ENCODE measurements at regions not wholly inside any gene's neighbourhood (a gene's known extent, or its start where the extent isn't known, plus 50 kb on each side); places are given as distances from the start of the nearest gene placed in this dataset.
A peak's percentile ranks its signal among the peaks of the same experiment; 100 is the strongest.
"Not testable (repeated sequence)": the region's sequence is repeated elsewhere in the genome, so short reads cannot be mapped to it uniquely, and the experiment has no call there.

DNA sequence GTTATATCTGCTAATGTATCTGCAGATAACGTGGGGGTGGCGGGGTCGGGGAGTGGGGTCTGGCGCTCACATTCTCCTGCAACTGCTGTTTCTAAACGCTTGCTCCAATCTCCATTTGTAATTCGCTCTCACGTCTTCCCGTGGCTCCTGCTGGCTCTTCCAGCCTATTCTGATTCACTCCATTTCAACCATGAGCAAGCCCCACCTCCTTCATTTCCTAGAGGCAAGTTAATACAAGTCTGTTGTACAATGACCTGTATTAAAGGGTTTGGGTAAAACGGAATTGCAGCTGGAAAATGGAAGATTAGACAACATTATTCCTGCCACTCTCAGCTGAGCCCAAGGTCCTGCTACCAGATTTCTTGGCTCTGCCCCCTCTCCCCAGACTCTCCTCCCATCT lies 132.3 kb downstream of the CSNK2A3 start:
- DNase-seq, result no peak

DNA sequence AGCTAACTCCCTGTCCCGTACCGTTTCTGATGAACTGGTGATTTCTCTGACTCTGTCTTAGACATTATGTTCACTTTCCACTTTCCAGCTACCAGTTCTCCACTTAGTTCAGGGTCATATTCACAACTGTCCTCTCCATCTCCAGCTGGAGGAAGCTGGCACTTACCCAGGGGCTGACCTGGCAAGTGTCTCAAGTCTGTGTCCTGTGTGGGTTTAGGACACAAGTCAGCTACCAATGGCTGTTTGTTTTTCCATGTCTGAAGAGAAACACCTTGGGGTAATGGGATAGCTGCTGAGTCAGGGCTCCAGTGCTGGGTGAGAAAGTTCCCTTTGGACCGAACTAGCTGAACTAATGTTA lies 134.4 kb downstream of the CSNK2A3 start:
- DNase-seq, result no peak

DNA sequence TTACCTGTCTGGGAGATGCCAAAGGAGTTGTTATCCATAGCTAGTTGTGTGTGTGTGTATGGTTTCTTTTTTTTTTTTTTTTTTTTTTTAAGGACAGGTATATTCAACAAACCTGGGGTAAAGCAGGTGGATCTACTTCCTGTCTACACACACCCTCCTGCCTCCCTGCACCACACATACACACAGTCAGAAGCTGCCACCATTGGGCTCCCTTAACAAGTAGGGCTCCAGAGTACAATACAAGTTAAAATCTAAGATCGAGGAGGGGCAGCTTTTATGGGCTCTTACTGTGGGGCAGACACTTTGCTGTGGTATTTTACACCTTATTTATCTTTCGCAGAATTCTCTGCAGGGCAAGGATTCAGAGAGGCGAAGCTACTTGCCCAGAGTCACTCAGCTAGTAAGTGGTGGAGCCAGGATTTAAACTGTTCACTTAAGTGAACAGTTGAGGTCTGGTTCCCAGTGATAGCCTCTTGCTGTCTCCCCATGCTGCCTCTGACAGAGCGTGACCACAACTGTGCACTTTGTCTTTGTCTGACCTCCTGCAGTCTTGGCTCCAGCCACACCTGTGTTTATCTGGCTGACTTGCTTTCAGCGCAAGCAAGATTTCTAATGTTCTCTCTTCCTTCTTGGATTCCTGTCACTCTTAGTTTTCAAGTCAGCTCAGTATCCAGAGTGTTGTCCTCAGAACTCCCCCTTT lies 135.0 kb downstream of the CSNK2A3 start:
- no peak for DNase-seq

DNA sequence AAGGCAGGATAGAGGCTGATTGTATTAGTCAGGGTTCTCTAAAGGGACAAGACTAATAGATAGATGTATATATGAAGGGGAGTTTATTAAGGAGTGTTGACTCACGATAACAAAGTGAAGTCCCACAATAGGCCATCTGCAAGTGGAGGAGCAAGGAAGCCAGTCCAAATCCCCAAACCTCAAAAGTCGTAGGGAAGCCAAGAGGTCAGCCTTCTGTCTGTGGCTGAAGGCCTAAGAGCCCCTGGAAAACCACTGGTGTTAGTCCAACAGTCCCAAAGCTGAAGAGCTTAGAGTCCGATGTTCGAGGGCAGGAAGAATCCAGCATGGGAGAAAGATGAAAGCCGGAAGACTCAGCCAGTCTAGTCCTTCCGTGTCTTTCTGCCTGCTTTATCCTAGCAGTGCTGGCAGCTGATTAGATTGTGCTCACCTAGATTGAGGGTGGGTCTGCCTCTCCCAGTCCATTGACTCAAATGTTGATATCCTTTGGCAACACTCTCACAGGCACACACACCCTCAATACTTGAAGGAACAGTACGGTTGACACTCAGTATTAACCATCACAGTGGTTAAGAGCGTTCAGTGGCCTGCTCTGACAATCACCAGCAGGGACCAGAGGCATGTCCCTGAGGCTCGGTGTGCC lies 135.6 kb downstream of the CSNK2A3 start:
- DNase-seq, result no peak

DNA sequence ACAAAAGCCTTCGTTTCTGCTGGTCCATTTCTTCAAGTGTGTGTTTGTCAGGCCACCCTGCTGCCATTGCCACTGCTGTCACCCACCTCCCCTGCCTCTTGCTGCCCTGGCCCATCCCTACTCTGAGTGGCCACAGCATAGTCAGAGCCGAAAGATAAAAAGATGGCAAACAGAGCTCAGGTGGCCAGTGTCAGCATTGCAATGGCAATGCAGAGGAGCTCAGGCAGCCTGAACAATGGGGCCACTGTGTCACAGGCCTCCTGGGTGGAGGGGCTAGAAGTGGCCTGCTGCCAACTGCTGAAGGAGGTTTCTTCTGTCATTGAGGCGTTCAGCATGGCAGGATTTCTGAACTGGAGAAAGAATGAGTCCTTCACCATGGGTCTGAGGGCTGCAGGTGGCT lies 137.1 kb downstream of the CSNK2A3 start:
- DNase-seq, result no peak

DNA sequence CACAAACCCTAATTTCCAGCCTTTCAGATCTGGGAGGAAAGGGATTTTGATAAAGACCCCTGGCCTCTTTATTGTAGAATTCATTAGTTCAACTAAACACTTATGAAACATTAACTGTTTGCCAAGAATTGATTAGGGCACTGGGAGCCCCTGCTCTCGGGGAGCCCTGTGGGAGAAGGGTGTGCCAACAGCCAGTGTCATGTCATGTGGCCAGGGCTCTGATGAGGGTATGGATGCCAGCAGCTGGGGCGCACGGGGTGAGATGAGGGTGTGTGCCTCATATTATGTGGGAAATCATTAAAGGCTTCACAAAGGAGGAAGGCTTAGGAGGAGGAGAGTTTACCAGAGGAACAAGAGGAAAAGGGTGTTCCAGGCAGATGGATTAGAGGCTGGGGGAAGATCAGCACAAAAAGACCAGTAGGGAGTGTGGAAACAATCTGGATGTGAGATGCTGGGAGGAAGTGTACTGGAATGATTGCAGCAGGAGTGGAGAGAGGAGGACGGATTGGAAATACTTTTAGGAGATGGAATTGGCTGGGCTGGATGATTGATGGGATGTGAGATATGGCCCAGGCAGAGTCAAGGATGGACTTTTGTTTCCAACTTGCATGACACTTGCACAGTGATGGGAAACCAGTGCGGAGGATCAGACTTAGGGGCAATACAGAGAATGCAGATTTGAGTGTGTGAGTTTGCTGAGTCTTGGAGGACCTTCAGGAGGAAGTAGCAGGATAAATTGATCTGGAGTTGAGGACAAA lies 137.8 kb downstream of the CSNK2A3 start:
- DNase-seq, result no peak

DNA sequence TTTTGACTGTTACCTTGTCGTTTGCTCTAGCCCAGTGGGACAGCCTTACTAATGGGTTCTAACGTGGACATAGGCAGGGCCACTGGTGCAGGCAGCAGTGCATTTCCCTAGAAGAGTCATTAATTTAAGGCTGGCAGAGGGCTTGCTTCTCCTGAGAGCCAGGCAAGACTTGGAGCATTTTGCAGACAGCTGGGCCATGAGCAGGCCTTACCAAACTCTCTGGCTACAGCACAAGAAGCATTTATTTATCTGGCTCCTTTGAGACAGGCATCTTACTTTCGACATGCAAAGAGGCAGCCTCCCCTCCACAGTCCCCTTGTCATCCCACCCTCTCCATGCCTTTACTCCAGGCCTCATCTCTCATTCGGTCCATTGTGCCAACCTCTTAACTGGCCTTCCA lies 139.9 kb downstream of the CSNK2A3 start:
- DNase-seq, result no peak

DNA sequence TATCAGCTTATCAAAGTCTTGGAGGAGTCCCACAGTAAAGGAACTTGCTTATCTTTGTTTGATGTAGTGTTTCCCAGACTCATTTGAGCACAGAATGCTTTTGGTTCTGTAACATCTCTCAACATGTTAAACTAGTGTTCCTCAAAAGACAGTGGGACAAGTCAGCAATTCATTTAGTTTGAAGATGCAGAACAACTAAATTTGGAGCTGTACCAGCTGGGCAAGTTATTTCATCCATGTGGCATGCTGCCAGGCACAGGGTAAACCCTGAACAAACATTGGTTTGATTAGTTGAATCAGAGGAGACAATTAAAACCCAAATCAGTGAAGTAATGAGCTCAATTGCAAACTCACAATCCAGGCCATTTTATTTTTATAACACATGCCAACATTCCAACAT lies 141.2 kb downstream of the CSNK2A3 start:
- no peak for DNase-seq

DNA sequence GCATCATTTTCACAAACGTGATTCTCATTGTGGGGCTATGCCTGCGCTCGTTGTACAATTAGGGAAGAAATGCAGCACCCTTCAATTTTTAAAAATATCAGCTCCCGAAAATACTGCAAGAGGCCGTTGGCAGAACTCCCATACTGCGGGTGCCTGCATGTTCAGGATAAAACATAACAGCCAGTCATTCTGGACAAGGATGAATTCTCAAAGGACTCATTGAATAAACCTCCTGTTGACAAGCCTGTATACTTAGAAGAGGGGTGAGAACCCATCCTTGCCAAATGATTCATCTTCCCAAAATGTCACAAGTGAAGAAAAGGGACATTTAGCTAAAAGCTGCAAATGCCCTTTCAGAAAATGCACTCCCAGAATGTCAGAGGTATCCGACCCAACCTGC lies 141.9 kb downstream of the CSNK2A3 start:
- DNase-seq, result no peak

DNA sequence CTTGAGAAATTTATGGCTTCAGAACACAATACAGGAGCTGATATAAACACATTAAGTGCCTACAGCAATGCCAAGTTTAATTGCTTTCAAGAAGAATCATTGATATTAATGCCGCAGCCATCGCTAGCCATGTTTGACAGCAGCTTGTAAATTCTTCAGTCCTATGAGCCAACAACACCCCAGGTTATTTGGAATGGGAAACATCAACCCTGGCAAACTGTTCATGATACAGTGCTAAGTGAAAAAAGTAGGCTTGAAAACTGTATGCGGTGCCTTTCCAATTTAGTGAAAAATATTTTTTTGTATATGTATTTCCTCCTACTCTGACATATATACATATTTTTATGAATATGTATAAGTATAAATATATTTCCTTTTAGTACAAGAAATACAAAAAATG lies 142.6 kb downstream of the CSNK2A3 start:
- DNase-seq, result no peak

DNA sequence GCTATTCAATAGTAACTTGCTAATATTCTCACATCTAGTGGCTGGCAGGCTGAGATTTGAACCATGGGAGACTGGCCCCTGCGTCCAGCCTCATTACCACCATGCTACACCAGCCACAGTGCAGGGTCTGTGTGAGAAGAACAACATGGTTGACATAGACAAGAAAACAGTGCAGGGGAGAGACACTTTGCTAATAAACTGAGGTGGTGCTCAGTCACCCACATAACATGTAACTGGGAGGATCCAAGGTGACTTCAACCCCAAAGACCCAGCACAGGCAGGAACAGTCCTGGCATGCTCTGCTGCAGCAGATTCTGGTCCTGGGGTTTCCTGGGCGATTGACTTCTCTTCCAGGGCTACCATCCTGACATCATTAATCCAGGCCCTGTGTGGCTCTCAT lies 143.1 kb downstream of the CSNK2A3 start:
- DNase-seq, result no peak

DNA sequence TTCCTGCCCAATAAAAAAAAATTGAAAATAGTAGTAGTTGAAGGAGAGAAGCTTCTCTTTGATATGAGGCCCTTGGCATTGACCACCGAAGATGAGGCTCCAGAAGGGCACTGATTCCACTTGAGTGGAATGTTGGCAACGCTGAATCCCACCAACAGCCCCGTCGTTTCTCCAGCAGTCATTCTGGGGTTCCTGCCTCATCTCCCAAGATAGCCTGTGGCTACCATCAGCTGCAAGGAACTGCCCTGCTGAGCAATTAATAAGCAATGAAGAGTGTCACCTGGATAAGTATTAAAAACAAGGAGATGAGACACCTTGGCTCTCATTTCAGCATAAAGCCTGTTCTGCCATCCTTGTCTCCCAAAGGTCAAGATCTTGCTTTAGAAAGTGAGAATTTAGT lies 144.1 kb downstream of the CSNK2A3 start:
- DNase-seq, result no peak

DNA sequence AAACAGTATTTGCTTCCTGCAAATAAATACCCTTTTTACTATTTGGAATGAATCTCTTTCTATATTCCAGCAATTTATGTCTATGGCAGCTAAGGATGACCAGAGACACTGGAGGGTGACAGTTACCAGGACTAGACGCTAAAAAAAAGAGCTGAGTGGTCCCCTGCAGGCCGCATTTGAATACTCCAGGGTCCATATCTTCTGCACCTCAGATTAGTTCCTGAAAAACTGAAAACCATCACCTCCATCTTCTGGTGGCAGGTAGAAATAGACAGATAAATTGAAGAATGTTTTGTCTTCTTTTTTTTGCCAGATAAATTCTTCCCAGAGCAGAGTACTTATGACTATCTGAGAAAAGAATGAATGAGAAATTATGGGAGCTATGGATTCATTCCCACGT lies 145.6 kb downstream of the CSNK2A3 start:
- no peak for DNase-seq

DNA sequence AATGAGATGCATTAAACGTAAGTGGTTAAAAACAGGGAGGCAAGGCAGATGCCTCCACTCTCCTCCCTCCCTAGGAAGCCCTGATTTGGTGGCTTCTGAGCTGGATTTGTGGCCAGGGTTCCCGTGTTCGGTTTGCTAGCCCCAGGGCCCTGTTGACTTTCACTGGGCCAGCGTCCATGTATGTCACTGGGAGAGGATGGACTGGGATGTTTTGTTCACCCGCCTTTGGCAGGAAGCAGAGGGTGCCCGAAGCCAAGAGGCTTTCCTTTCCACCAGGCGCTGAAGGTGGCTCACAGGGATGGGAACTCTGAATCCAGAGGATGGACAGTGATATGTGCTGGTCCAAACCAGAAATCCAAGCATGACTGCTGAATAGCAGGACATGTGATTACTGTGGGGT lies 146.6 kb downstream of the CSNK2A3 start:
- no peak for DNase-seq

DNA sequence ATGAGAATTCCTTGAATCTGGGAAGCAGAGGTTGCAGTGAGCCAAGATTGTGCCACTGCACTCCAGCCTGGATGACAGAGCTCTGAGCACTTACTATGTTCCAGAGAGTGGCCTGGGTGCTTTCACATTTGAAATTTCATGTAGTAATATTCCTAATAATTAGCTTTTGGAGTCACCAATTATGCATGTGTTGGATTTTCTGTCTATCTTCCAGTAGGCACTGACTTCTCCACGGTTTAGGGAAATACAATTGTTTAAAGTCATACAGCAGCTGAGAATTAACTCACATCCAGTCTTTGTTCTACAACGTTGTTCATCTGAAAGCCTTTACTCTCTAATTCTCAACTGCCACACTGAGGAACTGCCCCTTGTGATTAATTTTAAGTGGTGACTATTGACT lies 150.2 kb downstream of the CSNK2A3 start:
- DNase-seq, result no peak

DNA sequence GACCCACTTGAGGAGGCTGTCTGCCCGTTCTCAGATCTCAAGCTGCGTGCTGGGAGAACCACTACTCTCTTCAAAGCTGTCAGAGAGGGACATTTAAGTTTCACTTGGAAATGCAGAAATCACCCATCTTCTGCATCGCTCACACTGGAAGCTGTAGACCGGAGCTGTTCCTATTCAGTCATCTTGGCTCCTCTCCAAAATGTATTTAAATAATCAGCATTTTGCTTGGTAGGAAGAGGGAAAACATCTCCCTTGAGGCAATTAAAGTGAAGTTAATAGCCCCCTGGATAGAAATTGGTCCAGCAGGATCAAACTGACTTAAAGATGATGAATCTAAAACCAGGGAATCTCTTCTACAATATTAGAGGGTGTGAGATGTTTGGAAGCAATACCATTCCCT lies 151.7 kb downstream of the CSNK2A3 start:
- not testable (repeated sequence) for DNase-seq

DNA sequence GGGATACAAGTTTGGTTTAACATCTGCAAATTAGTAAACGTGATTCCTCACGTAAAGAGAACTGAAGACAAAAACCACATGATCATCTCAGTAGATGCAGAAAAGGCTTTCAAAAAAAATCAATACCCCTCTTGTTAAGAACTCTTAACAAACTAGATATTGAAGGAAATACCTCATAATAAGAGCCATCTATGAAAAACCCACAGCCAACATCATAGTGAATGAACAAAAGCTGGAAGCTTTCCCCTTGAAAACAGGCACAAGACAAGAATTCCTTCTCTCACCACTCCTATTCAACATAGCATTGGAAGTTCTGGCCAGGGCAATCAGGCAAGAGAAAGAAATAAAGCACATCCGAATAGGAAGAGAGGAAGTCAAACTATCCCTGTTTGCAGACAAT lies 160.5 kb downstream of the CSNK2A3 start:
- no peak for DNase-seq

DNA sequence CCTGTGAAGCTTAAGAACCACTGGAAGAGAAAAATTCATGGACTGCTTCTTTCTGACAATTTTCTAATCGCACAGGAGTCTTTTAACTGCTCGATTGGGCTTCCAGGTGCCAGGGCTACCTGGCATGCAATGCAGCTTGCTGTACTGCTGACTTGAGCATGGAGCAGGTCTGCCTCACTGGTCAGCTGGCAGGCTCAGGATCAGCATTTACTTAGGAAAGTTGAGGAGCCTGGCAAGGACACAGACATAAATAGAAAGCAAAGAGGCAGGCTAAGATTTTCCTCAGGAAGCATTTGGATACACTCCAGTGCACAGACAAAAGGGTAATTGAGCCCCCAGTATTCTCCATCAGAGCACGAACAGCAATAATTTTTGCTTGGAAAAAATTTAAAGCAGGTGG lies 163.5 kb downstream of the CSNK2A3 start:
- peak; percentile 40 for DNase-seq

DNA sequence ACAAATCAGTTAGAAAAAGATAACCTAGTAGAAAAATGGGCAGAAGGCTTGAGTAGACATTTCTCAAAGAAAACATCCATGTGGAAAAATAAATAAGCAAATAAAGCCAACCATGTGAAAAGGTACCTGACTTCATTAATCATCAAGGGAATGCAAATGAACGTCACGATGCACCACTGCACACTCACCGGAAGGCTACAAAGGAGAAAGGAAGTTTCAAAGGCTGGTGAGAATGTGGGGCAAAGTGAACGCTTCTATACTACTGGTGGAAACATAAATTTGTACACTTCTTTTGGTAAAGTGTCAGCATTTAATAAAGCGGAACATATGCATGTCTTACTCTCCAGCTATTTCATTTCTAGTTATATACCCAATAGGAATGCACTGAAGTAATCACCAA lies 166.8 kb downstream of the CSNK2A3 start:
- no peak for DNase-seq

DNA sequence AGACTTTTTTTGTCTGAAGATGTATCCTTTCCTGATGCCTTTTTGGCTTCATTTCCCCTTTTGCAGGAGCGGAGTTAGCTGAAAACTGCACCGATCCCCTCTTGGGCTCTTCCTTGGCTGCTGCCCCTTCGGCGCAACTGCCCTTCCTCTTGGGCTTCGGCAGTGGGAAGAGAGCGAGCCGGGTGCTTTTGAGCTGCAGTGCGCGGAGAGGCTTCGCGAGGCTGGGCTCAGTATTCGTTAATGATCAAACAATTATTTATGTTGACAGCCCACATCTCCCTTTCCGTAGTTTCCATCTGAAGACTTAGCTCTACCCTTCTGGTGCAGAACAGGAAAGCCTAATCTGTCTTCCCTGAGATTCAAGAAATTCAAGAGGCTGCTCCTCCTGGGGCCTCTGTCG lies 170.8 kb downstream of the CSNK2A3 start:
- no peak for DNase-seq

DNA sequence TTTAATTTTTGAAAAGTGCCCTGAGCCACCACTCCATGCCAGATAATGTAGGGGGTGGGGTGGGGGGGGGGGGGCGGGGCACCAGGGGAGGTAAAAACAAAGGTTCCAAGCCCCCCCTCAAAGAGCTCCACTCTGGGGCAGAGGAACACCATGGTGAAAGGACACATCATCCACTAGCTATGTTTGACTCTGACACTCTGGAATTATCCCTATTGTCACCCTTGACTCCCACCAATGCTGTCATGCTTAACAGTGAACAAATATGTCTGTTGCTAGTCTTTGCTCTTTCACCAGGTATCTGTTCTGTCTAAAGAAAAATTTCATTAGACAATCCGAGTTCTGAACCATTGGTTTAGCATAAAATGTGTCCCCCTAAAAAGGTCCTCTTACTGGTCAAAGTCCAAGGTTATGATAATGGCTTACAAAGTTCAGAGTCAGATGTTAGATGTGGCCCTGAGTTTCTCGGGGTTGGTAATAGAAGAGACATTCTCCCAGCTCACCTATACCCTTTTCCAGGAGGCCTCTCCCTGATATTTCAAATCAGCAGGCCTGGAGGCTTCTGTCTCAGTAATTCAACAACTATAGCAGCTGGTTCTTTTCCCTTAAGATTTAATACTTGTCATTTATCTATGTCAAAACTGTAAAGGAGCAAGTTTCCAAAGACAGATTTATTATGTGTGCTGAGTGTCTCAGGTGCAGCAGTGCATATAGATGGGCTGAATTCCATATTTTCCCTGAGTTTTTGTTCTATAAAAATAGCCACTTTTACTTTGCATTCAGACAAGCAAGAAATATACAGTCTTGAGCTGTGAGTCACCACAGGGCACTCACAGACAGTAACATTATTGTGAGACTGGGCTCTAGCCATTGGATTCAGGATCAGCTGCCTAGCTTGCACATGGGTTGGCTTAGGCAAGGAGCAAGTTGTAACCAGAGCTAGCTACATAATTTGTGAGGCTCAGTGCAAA lies 174.1 kb downstream of the CSNK2A3 start:
- DNase-seq, result peak; percentile 52

DNA sequence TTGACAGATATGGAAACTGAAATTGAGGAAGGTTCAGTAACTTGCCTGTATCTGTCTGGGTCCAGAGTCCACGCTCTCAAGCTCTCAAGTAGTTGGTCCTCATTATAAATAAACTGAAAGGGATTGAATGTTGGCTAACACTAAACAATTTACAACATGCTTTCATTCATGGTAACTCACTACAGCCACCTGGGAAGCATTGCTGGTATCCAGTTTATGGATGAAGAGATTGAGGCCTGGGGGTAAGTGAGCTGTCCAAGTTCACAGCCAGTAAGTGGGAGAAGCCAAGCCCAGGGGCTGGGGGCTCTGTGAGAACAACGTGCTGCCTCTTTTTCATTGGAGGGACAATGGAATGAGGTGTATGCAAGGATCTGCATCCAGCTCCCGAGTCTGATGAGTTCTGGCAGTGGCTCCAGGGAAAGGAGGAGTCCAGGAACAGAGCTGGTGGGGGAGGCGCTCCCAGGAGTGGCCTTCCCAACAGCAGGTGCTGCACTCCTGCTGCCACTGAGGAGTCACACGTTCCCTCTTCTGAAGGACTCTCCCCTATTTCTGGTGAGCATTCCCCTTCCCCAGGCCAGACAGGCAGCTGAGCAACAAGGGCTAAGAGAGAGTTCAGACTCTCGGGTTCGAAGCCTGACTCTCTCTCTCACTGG lies 175.8 kb downstream of the CSNK2A3 start:
- no peak for DNase-seq

Data from midbrain (tissue), 1 donor.